HG03571 (cell line): ENCODE measurements at regions not wholly inside any gene's neighbourhood (a gene's known extent, or its start where the extent isn't known, plus 50 kb on each side); places are given as distances from the start of the nearest gene placed in this dataset.

ENCODE experiments used
- ATAC-seq: cut with Tn5 transposase; IDR thresholded peaks from one replicate; pipeline ENCODE4 v1.9.1; 2021; ENCODE audit not compliant: unreplicated experiment

DNA sequence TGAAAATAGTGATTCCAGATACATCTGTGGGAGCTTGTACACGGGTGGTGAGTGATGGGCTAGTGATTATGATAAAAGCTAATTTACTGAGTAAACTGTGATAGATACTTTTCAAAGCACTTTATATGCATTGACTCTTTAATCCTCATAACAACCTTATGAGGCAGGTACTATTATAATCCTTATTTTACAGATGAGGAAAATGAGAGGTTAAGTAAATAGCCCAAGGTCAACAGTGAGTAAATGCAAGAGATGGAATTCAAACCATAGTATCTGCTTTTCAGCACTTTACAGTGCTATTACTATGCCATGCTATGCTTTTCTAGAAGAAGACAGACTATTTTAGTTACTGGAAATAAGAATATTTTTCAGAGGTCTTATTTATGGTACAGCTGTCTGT is 320.9 kb upstream of the CITED2 start:
- ATAC-seq = no peak

DNA sequence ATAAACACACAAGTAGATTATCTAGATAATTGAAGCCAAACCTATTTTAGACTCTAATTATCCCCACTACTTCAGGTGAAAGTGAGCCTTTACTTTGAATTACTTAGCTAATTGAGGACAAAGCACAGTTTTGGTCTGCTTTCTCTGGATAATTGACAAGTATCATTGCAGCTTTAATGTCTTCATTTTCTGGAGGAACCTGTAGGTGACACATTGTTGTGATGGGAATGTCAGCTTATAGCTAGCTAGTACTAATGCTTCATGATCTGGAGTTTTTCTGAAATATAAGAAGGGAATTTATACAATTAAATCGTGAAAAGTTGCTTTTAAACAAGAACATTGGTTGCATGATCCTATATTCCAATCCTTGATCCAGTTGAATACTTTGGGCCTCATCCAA is 319.3 kb upstream of the CITED2 start:
- no peak for ATAC-seq

DNA sequence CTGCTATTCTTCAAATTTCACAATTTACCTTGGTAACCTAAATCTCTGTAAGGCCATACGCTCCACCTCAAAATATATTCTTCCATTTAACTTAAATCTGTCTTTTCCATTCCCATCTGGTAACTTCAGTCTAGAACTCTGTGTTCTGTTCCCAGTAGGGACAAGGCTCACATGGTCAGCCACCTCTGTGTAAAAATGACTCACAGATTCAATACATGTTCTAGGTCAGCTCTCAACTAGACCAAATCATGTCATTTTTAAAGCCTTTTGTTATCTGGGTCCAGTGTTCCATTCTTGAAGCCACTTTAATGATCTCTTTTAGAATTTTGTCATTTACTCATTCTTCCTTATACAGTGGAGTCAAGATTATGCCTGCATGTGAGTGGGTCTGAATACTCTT is 315.6 kb upstream of the CITED2 start:
- ATAC-seq = no peak

DNA sequence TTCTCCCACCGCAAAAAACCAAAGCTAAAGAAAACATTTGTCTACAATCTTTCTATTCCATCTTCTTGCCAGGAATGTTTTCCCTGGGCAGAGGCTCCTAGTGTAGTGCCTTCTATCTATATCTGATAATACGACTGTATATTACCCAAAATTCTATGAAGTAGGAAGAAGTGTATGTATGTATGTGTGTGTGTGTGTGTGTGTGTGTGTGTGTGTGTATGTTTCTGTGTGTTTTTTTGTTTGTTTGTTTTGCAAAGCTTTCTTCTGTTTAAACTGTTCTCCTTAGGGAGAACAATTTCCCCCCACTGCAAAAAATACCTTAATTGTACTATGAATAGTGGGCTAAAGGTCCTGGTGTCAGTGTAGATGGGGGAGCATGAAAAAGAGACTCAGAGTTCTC is 312.6 kb upstream of the CITED2 start:
- ATAC-seq = no peak

DNA sequence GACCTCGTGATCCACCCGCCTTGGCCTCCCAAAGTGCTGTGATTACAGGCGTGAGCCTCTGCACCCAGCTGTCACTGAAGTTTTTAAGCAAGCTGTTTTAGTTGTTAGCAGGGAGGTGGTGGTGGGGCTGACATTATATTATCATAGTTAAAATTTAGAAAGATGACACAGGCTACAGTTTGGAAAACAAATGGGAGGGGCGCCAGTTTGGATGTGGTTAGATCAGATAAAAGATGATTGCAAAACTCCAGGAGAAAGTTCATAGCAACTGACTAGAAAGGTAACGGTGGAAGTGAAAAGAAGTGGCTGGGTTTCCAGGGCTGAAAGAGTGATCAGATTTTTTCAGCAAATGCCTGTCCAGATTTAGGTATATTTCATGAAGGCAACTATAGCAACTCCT is 311.9 kb upstream of the CITED2 start:
- ATAC-seq = no peak

DNA sequence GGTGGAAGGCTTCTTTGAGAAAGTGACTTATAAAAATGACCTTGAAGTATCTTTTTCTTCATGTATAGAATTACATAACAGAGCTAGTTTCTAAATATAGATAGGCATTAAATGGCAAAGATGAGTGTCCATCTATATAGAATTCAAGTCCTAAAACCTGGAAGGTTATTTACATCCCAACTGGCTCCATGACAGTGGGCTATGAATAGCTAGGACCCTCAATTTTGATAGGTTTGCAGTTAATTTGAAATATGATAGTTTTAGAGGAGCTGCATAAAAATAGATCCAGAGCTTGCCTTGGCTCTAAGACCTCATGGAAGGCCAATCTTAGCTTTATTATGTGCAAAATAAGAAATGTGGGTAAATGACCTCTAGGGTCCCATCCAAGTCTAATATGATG is 310.6 kb upstream of the CITED2 start:
- ATAC-seq = no peak

DNA sequence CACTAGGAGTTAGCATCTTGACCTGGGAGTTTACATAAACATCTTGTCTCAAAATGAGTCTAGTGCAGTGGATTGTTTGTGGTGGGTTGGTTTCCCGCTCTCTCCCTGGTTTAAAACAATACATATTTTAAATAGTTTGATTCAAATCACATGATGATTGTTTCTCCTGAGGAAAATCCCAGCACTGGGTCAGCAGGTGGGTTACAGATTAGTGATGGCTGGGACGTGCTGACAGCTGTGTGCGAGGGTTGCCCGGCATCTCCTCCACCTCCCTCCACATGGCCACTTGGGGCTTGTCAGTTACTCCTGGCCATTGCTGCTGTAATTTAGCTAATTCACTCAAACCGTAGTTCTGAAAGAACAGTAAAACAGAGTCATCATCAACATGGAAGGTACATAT is 306.4 kb upstream of the CITED2 start:
- ATAC-seq = no peak

DNA sequence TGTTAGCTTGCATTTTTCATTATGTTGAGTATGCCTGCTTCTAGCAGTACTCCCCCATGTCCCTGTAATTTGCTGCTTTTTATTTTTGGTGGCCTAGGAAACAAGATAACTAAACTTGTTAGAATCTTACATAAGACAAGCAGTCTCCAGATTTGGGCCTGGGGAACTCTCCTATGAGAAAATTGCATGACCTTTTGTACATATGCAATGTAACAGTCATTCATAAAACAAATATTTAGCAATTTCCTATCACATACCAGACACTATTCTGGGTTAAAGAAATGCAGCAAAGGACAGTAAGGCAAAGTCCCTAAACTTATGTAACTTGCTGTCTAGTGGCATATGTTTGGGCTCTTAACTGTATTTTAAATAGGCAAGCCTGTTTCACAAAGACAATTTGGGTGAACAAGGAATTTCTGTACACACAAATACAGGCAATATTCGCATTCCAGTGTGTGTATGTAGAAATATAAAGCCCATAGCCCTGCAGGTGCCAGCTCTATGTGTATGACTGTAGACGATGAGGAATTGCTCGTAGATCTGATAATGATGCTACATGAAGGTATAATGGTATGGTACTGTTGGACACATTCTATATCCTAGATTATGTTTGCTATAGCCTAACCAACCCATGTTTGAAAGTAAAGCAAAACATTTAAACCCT is 305.2 kb upstream of the CITED2 start:
- ATAC-seq = no peak

DNA sequence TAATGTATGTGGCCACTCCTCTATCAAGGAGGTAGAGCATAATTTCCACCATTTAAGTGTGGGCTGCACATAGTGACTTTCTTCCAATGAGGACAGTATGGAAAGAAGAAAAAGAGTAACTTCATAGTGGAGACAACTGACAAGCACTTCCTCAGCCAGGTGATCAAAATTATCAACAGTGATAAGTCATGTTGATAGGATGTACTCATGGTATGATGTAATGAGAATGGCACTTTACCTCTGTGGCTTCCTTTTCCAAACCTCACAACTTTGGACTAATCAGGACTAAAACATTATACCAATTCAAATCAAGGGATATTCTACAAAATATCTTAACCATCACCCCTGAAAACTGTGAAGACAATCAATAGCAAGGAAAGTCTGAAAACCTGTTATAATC is 302.3 kb upstream of the CITED2 start:
- ATAC-seq = no peak

DNA sequence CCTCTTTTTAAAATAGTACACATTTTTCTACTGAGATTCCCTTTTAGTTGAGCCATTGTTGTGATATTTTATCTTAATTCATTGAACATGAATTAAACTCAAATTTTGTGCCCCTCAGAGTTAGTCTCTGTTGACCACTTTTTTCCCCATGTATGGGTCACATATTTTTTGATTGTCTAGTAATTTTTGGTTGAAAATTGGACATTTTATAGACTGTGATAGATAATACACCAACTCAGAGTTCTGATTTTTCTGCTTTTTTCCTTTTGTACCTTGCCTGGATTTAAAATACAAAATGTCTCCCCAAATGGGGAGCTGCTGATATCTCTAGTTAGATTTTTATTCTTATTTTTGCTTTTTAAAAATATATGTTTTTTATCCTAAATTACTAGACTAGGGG is 291.8 kb upstream of the CITED2 start:
- no peak for ATAC-seq

DNA sequence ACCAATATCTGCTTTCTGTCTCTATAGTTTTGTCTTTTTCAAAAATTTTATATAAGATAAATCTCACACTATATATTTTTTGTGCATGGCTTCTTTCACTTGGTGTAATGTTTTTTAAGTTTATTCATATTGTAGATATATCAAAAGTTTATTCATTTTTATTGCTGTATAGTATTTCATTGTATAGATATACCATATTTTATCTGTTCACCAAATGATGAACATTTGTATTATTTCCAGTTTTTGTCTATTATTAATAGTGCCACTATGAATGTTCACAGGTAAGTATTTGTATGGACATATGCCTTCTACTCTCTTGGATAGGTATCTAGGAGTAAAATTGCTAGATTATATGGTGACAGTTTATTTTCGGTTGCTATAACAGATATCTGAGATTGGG is 289.5 kb upstream of the CITED2 start:
- ATAC-seq = no peak

DNA sequence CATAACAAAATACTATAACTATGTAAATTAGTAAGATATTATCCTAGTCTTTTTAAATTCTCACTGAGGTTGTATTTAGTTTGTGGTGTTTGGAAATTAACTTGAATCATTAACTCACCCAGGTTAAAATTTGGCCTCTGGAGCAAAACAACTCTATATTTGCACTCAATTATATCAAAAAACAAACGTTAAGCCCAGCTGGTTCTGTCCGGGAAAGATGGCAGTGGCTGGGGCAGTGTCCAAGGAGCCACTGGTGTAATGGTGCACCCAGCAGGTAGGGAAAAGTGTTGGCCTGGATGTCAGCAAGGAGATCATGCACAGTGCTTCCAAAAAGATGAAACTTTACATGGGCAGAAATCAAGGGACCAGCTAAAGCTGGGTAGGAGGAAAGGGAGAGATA is 285.3 kb upstream of the CITED2 start:
- no peak for ATAC-seq

DNA sequence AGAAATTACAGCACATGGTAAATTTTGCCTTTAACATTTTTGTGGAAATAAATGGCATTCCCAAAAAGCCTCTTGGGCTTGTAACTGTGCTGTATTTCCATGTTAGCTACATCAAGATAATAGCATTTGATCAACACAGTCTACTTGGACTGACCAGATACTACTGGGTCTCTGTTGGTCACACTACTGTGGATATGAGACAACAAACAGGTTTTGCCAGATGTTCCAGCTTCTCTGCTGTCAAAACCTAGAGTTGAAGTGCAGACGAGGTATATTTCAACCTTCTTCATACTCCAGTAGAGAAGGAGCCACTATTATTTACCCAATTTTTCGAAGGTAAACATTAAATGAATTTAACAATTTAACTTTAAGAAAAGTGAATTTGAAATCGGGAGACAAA is 284.7 kb upstream of the CITED2 start:
- ATAC-seq = no peak

DNA sequence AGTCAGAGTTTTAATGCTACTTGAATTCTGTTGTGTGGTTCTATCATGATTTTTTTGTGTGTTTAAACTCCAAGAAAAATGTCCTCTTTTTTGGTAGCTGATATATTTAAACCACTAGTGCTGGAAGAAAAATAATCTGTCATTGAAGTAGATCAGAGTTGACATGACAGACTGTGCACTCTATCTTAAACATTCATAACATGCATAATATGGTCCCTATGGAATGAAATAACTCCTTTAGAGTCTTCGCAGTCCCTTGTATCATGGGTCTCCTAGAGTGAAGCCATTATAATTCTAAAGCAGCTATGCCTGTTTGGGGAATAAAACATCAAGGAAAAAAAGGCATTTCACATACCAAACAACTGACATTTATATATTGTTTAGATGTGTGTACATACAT is 282.7 kb upstream of the CITED2 start:
- ATAC-seq = no peak

DNA sequence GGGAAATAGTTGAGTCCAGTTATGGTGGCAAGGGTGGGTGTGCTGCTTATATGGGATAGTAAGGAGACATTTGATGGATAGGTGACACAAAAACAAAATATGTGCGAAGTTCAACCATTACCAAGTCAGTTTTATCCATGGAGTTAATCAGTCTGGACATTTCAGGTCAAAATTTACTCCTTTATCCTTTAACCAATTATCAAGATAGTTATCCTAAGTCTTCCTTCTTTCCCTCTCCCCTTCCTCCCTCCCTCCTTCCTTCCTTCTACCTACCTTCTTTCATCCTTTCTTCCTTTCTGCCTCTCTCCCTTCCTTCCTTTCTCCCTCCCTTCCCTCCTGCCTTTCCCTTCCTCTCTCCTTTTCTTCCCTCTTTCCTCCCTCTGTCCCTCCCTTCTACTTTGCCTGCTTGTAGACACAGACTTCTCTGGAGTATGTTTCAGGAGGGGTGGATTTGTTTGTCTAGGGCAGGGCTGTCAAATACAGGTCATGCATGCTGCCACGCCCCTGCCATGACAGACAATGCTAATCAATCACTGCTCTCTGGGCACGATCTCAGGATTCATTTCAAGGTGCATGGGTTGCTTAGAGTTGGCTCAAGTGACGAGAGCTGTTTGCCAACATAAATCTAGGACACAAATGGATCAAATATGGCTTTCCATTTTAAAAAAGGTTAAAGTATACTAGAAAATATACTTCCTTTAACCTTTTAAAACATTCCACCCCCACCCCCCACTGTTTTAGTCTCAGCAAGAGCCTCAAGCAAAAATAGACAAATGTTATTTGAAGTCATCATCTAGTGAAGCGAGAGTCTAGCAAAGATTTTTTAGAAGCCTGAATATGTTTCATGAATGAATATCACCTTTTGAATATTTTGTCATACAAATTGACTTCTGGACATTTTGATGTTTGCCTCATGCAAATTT is 281.6 kb upstream of the CITED2 start:
- ATAC-seq = no peak

DNA sequence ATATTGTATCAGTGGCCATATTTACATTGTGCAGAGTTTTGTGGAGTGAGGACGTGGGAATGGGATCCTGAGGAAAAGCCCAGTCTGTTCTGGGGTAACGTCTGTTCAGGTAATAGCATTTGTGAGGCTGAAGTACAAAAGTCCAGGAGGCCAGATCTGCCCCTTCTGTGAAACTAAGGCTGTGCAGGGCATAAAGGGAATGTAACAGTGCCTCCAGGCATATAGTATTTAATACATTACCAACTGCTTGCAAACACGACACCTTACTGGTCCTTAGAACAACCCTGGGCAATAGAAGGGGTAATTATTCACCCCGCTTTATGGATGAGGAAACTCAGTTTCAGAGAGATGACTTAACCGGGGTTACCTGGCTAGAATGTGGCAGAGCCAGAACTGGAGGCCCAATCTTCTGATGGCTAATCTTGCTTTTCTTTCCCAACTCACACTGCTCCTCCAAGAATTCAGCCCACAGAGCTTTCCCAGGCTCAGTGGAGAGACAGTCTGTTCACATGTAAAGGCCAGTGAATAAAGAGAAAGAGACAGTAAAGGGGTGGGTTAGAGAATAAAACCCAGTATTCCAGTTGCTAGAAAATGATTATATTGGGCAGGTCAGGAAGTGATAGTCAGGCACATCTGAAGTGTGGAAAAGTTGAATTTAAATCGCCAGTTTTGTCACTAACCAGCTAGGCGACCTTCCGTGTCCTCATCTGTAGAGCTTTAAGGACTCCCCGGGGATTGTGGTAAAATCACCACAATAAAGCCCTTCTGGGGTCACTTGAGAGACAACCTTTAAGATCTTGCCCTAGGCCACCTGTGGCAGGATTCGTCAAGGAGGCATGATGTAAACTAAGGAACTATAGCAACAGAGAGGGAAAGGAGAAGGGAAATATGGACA is 280.7 kb upstream of the CITED2 start:
- ATAC-seq = no peak

DNA sequence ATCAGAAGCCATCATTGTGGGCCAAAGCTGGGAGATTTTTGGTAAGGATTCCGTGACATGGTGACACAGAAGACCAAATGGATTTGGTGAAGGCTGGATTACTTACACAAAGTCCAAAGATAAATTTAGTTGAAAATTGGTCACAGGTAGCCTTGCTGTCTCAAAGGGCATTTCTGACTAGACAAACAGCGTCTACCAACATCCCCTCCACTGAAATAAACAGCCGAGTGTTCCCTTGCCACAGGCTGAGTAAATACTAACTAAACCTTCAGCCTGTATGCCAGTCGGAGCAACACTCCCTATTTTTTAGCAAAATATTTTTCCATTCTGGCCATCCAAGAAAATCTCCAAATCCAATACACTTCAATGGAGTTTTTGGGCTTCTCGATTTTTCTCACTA is 279.9 kb upstream of the CITED2 start:
- no peak for ATAC-seq

DNA sequence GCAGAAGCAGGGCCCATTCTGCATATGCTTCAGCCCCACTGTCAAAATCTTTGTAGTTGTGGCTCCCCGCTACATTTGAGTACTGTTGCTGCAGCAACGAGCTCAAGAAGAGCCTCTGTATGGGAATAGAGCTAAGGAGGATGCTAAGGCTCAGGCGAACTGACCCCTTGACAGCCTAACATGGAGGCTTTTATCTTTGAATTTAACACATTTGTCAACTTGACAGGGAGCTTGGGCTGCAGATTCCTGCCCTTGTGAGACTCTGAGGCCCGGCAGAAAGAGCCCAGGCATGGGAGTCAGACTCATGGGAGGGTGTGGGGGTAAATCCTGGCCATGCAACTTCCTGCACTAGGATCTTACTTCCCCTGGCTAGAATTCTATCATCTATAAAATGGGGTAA is 278.7 kb upstream of the CITED2 start:
- no peak for ATAC-seq

DNA sequence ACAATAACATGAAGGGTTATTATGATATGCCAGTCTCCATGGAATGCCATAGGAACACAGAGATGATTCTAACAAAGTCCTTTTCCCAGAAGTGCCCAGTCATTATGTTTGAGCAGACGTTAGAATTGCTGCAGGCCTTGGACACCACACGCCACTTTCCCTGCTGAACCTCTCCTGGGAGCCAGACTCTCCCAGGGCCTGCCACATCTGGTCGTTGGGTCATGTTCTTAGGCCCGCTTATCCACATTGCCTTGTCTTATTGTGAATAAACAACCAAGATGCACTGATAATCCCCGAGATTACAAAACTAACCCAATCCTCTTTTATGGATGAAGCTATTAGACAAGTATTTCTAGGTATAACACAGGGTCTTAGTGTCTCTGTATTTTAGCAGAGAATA is 276.5 kb upstream of the CITED2 start:
- ATAC-seq = no peak

DNA sequence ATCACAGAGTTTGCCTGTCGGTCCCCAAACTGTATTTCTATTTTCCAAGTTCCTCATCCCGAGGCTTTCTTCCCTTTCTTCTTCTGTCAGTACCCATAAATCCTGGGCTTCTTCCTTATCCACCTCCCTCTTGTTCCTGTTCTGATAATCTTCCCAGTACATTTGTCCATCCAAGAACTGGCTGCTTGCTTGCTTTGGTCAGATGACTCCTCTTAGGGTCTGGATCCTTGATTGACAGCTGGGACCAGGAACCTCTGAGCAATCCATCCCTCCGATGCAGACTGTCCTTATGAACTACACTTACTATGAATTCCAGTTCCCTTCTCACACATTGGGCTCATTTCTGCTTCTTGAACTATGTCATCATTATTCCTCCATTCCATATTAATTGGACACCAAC is 275.3 kb upstream of the CITED2 start:
- no peak for ATAC-seq

DNA sequence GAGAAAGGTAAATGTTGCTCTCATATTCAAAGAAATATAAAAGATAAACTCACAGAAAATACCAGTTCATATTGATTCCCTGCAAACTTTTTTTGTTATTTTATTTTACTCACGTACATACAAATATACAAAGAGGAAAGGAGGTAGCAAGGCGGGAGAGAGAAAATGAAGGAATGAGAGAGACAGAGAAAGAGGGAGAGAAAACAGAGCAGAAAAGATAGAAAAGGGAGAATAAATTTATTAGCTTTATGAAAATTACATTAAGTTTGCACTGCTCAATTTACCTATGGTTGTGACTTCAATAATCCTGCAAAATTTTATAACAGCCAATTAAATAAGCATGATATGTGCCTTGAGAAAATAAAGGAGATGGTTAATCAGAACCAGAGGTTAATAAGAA is 274.7 kb upstream of the CITED2 start:
- no peak for ATAC-seq
